ENCODE measurements at regions not wholly inside any gene's neighbourhood (a gene's known extent, or its start where the extent isn't known, plus 50 kb on each side); places are given as distances from the start of the nearest gene placed in this dataset.

DNA sequence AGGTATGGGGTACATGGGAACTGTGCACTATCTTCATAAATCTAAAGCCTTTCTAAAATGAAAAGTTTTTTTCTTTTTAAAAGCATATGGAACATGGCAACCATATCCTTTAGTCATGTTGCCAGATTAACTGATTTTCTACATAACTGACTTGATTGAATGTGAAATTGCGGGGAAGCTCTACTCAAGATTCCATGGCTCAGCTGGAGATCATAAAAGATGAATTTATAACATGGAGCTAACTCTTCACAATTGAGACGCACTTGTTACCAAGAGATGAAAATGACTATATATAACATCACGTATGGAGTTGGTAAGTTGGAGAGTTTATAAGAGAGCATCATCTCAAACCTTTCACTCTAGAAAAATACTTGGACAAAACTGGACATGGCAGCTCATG, 190.2 kb upstream of the MYO3A start:
- TF ChIP-seq, protein P1, sequence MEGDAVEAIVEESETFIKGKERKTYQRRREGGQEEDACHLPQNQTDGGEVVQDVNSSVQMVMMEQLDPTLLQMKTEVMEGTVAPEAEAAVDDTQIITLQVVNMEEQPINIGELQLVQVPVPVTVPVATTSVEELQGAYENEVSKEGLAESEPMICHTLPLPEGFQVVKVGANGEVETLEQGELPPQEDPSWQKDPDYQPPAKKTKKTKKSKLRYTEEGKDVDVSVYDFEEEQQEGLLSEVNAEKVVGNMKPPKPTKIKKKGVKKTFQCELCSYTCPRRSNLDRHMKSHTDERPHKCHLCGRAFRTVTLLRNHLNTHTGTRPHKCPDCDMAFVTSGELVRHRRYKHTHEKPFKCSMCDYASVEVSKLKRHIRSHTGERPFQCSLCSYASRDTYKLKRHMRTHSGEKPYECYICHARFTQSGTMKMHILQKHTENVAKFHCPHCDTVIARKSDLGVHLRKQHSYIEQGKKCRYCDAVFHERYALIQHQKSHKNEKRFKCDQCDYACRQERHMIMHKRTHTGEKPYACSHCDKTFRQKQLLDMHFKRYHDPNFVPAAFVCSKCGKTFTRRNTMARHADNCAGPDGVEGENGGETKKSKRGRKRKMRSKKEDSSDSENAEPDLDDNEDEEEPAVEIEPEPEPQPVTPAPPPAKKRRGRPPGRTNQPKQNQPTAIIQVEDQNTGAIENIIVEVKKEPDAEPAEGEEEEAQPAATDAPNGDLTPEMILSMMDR (IDR thresholded peaks at IDR 0.05): no peak
- no peak for TF ChIP-seq POLR2A (IDR thresholded peaks at IDR 0.05)
